Spleen (tissue), 7 donors: ENCODE measurements at regions not wholly inside any gene's neighbourhood (a gene's known extent, or its start where the extent isn't known, plus 50 kb on each side); places are given as distances from the start of the nearest gene placed in this dataset.

Experiments
- POLR2A ChIP-seq, 3 donors: fragments of 450-650 bp; IDR thresholded peaks; one replicate each; pipeline ENCODE4 v1.5.1; 2017; ENCODE audit warnings: antibody characterized with exemption in 3 of 3, mild to moderate bottlenecking in 1 of 3
- POLR2AphosphoS5 ChIP-seq, 3 donors: sonication (generic); formaldehyde crosslinking; IDR thresholded peaks; one replicate each; pipeline ENCODE4 v1.5.1; 2017; ENCODE audit warnings: antibody characterized with exemption in 3 of 3
- TF ChIP-seq, protein P1 (sequence below), 11 experiments: fragments of 200-600 bp in 7 of 11; fragments of 450-650 bp in 4 of 11; sonication (generic) in 4 of 11; IDR thresholded peaks in 8 of 11; conservative IDR thresholded peaks in 3 of 11; 1 replicate in 7 of 11; 2 replicates in 4 of 11; pipeline versions ENCODE4 v1.4.0 to v1.8.0; 2016 to 2021; ENCODE audit warnings: antibody characterized with exemption in 11 of 11, inconsistent platforms in 4 of 11, mild to moderate bottlenecking in 1 of 11
- donor health status: DM: no; HTN: no; CAD: no; lungs with moderate emphysema.
- donor health status: DM: no; HTN: no; CAD: no.
- donor health status: DM: no; HTN: no; CAD: no.

DNA sequence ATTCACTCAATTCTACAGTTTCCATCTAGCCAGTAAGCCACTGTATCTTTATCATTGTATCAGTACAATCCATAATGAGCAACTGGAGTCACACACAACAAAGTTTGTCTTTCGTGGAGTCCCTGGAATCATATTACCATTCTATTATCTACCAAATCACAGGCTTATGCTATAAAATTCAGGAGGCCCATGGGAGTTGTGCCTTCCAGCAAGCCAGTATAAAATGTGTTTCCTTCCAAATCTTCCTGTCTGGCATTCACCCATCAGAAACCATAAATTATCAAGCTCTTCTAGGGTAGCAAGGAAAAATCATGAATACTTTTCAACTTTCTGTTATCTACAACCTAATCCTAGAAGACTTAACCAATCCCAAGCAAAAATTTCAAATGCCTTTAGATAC lies 1383.3 kb upstream of the PCDH7 start:
- TF ChIP-seq POLR2AphosphoS5 (IDR thresholded peaks at IDR 0.05): no peak
- TF ChIP-seq, protein P1, sequence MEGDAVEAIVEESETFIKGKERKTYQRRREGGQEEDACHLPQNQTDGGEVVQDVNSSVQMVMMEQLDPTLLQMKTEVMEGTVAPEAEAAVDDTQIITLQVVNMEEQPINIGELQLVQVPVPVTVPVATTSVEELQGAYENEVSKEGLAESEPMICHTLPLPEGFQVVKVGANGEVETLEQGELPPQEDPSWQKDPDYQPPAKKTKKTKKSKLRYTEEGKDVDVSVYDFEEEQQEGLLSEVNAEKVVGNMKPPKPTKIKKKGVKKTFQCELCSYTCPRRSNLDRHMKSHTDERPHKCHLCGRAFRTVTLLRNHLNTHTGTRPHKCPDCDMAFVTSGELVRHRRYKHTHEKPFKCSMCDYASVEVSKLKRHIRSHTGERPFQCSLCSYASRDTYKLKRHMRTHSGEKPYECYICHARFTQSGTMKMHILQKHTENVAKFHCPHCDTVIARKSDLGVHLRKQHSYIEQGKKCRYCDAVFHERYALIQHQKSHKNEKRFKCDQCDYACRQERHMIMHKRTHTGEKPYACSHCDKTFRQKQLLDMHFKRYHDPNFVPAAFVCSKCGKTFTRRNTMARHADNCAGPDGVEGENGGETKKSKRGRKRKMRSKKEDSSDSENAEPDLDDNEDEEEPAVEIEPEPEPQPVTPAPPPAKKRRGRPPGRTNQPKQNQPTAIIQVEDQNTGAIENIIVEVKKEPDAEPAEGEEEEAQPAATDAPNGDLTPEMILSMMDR (IDR thresholded peaks at IDR 0.05 in 8 of 11, conservative IDR thresholded peaks at IDR 0.05 in 3 of 11): no peak
- TF ChIP-seq POLR2A (IDR thresholded peaks at IDR 0.05): no peak
